ENCODE measurements at regions not wholly inside any gene's neighbourhood (a gene's known extent, or its start where the extent isn't known, plus 50 kb on each side); places are given as distances from the start of the nearest gene placed in this dataset.

DNA sequence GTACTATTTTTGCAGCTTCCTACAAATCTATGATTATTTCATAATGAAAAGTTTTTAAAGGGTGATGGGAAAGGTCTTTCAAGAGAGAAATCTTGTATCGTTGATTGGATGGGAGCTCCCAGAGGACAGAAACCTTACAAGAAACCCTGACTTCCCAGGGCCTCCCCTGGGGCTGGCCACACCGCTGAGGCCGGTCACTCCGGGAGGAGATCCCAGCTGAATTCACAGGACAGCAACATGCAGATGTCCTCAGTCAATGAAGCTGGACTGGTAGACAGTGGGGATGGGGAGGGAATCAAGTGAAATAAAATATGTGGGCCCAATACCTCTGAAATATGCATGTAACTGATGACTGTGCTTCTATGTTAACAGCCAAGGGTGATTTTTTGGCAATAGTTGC is 135.6 kb downstream of the TFCP2L1 start:
- no peaks in the 10 kb centered on the region for H3F3A ChIP-seq (ENCODE audit: low read length, unreplicated experiment)
- TF ChIP-seq EZH2phosphoT487 (IDR thresholded peaks at IDR 0.05; ENCODE audit: borderline replicate concordance, low read length) = no peak
- TF ChIP-seq CTCF (conservative IDR thresholded peaks at IDR 0.05; ENCODE audit: low read depth, low read length) = no peak
- no peak for TF ChIP-seq EZH2 (IDR thresholded peaks at IDR 0.05; ENCODE audit: low read length, unreplicated experiment)
- intact Hi-C loops (cut with micrococcal nuclease) = no loop called here
- ATAC-seq (no peak), DNase-seq (no peak)
- POLR2A ChIA-PET (ENCODE audit: unreplicated experiment) = no interaction called here
- no peaks in the 10 kb centered on the region for H4K20me1 ChIP-seq (ENCODE audit: low read length)
- no peaks in the 10 kb centered on the region for H3K79me2 ChIP-seq (ENCODE audit: low read length)
- no peak overlapping the region for H3K27ac ChIP-seq (ENCODE audit: low read length)
- CTCF ChIA-PET = no interaction called here
- BruUV-seq (replicated peaks) = no TSS peak
- no peaks in the 10 kb centered on the region for H3K9me2 ChIP-seq (replicated peaks; ENCODE audit: low read length)
- H3K4me3 ChIP-seq (ENCODE audit: low read length) = no peak overlapping the region
- H3K4me2 ChIP-seq (ENCODE audit: low read length) = no peak overlapping the region
- H3K27me3 ChIP-seq (ENCODE audit: low read length) = no peaks in the 10 kb centered on the region
- no peaks in the 10 kb centered on the region for H3K9me3 ChIP-seq (ENCODE audit: low read length)
- H3K9ac ChIP-seq (ENCODE audit: low read length) = no peak overlapping the region
- no peak overlapping the region for H2AFZ ChIP-seq (ENCODE audit: low read length)
- H3K36me3 ChIP-seq (ENCODE audit: low read depth, low read length) = no peaks in the 10 kb centered on the region
- H3K4me1 ChIP-seq (ENCODE audit: insufficient read depth, low read length) = peaks cover 19% of the 10 kb centered on the region

- Histone ChIP-seq H3K27me3 (ENCODE audit: low read length) (no peaks in the 10 kb centered on the region), H3K27ac (ENCODE audit: low read length) (no peak overlapping the region), H3F3A (ENCODE audit: low read length, unreplicated experiment) (no peaks in the 10 kb centered on the region), H3K9ac (ENCODE audit: low read length) (no peak overlapping the region), H3K36me3 (ENCODE audit: low read depth, low read length) (no peaks in the 10 kb centered on the region), H3K9me2 (replicated peaks; ENCODE audit: low read length) (no peaks in the 10 kb centered on the region), H3K9me3 (ENCODE audit: low read length) (no peaks in the 10 kb centered on the region), H3K79me2 (ENCODE audit: low read length) (no peaks in the 10 kb centered on the region), H2AFZ (ENCODE audit: low read length) (no peak overlapping the region), H4K20me1 (ENCODE audit: low read length) (no peaks in the 10 kb centered on the region), H3K4me3 (ENCODE audit: low read length) (no peak overlapping the region), H3K4me1 (ENCODE audit: insufficient read depth, low read length) (peaks cover 19% of the 10 kb centered on the region), H3K4me2 (ENCODE audit: low read length) (no peak overlapping the region)
- DNase-seq (no peak), ATAC-seq (no peak)
- ChIA-PET CTCF (no interaction called here), POLR2A (ENCODE audit: unreplicated experiment) (no interaction called here)
- TF ChIP-seq EZH2phosphoT487 (IDR thresholded peaks at IDR 0.05; ENCODE audit: borderline replicate concordance, low read length) (no peak), EZH2 (IDR thresholded peaks at IDR 0.05; ENCODE audit: low read length, unreplicated experiment) (no peak)
- no TSS peak for BruUV-seq (replicated peaks)
- intact Hi-C loops (cut with micrococcal nuclease) = no loop called here
Observed at GRCh38 chr2:121150126-121150525, 134.9 kb downstream of the TFCP2L1 start.

DNA sequence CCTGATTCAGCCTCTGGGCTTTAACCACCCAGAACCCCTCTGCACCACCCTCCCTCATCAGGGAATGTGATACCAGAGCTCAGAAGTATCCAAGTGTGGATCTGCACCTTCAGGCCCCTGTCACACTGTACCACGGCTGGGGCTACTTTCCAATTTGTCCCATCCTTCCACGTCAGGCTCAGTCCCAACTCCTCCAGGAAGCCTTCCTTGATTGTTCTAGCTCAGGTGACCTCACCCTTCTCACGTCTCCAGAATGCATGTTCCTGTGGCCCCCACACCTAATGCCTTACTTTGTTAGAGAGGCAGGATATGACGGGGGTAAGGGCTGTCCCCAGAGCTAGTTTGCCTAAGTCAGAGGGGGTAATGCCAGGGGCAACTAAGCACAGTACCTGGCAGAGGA is 134.3 kb downstream of the TFCP2L1 start:
- peaks cover 19% of the 10 kb centered on the region for H3K4me1 ChIP-seq (ENCODE audit: insufficient read depth, low read length)
- H4K20me1 ChIP-seq (ENCODE audit: low read length) = no peaks in the 10 kb centered on the region
- intact Hi-C loops (cut with micrococcal nuclease) = no loop called here
- TF ChIP-seq EZH2phosphoT487 (IDR thresholded peaks at IDR 0.05; ENCODE audit: borderline replicate concordance, low read length) (no peak), EZH2 (IDR thresholded peaks at IDR 0.05; ENCODE audit: low read length, unreplicated experiment) (no peak), CTCF (conservative IDR thresholded peaks at IDR 0.05; ENCODE audit: low read depth, low read length) (no peak)
- ATAC-seq (no peak), DNase-seq (no peak)
- H3K27me3 ChIP-seq (ENCODE audit: low read length) = no peaks in the 10 kb centered on the region
- H3F3A ChIP-seq (ENCODE audit: low read length, unreplicated experiment) = no peaks in the 10 kb centered on the region
- no peak overlapping the region for H3K4me2 ChIP-seq (ENCODE audit: low read length)
- no peak overlapping the region for H3K27ac ChIP-seq (ENCODE audit: low read length)
- no peaks in the 10 kb centered on the region for H3K9me3 ChIP-seq (ENCODE audit: low read length)
- H3K79me2 ChIP-seq (ENCODE audit: low read length) = no peaks in the 10 kb centered on the region
- H3K9me2 ChIP-seq (replicated peaks; ENCODE audit: low read length) = no peaks in the 10 kb centered on the region
- BruUV-seq (replicated peaks) = no TSS peak
- CTCF ChIA-PET = no interaction called here
- H3K4me3 ChIP-seq (ENCODE audit: low read length) = no peak overlapping the region
- H3K36me3 ChIP-seq (ENCODE audit: low read depth, low read length) = no peaks in the 10 kb centered on the region
- POLR2A ChIA-PET (ENCODE audit: unreplicated experiment) = no interaction called here
- H2AFZ ChIP-seq (ENCODE audit: low read length) = no peak overlapping the region
- H3K9ac ChIP-seq (ENCODE audit: low read length) = no peak overlapping the region

Measured in PC-3 (cell line).